ENCODE measurements at regions not wholly inside any gene's neighbourhood (a gene's known extent, or its start where the extent isn't known, plus 50 kb on each side); places are given as distances from the start of the nearest gene placed in this dataset.

DNA sequence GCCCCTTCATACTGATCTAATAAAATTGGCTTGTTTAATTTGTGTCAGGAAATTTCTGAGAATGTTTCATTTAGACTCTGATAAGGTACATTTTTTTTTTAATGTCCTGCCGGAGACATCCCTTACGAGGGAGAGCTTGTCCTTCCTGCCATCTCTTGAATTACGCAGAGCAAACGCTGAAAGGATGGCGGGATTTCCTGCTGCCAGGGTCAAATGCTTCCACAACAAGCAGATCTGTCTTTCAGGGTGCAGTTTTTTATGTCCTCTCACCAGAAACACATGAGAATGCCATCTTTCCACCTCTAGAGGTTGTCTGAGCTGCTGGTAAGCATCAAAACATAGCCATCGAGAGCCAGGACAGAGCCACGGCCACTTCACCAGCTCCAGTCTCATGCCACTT lies 126.8 kb upstream of the ARHGAP5 start:
- Histone ChIP-seq H3K18ac (ENCODE audit: extremely low read depth, low read length) (no peak overlapping the region), H2BK15ac (ENCODE audit: low read length) (no peak overlapping the region), H3K9me3 (ENCODE audit: insufficient read depth in 2 of 2, low read depth in 1 of 2, low read length in 1 of 2) (no peaks in the 10 kb centered on the region), H2AFZ (ENCODE audit: low read length) (0 out of 2 replicates have a peak overlapping the region, but pooled peaks have one; percentile 11), H3K56ac (replicated peaks; ENCODE audit: insufficient read length, low read depth, low read length) (no peak overlapping the region), H3K27ac (ENCODE audit: low read depth, low read length) (no peak overlapping the region), H2BK20ac (ENCODE audit: low read length) (no peak overlapping the region), H3K27me3 (replicated peaks in 1 of 4; ENCODE audit: control insufficient read depth in 3 of 4, extremely low read depth in 1 of 4, insufficient read depth in 3 of 4, low read length in 3 of 4) (no peaks in the 10 kb centered on the region), H3K9ac (replicated peaks in 1 of 4; ENCODE audit: extremely low read depth in 1 of 4, low read depth in 3 of 4, low read length in 3 of 4) (no peak overlapping the region), H3K4me3 (ENCODE audit: extremely low read depth in 1 of 4, insufficient read depth in 2 of 4, low read depth in 3 of 4, low read length in 4 of 4) (no peak overlapping the region), H3K4me2 (ENCODE audit: insufficient read depth in 1 of 2, low read depth in 2 of 2, low read length in 2 of 2) (no peak overlapping the region), H3K36me3 (ENCODE audit: control insufficient read depth in 2 of 4, insufficient read depth in 4 of 4, low read length in 3 of 4) (no peaks in the 10 kb centered on the region), H3K79me2 (ENCODE audit: control insufficient read depth in 1 of 2, insufficient read depth in 2 of 2, low read length in 2 of 2) (no peaks in the 10 kb centered on the region), H4K20me1 (replicated peaks in 1 of 2; ENCODE audit: control insufficient read depth in 1 of 2, insufficient read depth in 2 of 2, low read length in 2 of 2) (no peaks in the 10 kb centered on the region), H3K4me1 (replicated peaks in 1 of 4; ENCODE audit: control insufficient read depth in 3 of 4, insufficient read depth in 4 of 4, low read length in 3 of 4) (peaks cover 4 to 9% (median 6%) of the 10 kb centered on the region in 4 experiments; a peak in 5 of 7 replicates), H3K23me2 (ENCODE audit: low read depth, low read length) (no peaks in the 10 kb centered on the region; the same call in 1 of the 2 replicates), H3K79me1 (ENCODE audit: low read depth, low read length) (no peaks in the 10 kb centered on the region), H3K23ac (ENCODE audit: insufficient read length) (no peak overlapping the region), H2BK5ac (ENCODE audit: low read depth, low read length) (no peak overlapping the region), H3K4ac (replicated peaks; ENCODE audit: insufficient read length, low read depth, low read length) (no peak overlapping the region), H2BK120ac (replicated peaks; ENCODE audit: low read depth, low read length) (no peak overlapping the region), H4K8ac (ENCODE audit: extremely low read depth, insufficient read depth, low read length) (no peak overlapping the region; the same call in 1 of the 2 replicates), H3K14ac (ENCODE audit: insufficient read length) (no peak overlapping the region), H2AK5ac (ENCODE audit: low read depth, low read length) (no peak overlapping the region), H2BK12ac (ENCODE audit: low read depth, low read length) (no peak overlapping the region), H4K91ac (replicated peaks; ENCODE audit: insufficient read length, low read length) (no peak overlapping the region), H4K5ac (ENCODE audit: insufficient read length, low read depth, low read length) (no peak overlapping the region)
- WGBS, 2 experiments (ENCODE audit: extremely low coverage in 1 of 2, insufficient coverage in 1 of 2, insufficient read length in 1 of 2, insufficient replicate concordance in 2 of 2, low coverage in 1 of 2, low lambda C conversion rate in 2 of 2, missing lambda C conversion rate in 1 of 2), result 85% methylated on average over 7 of the region's 7 CpGs; no CpG with 5 or more reads in 1 of the 2 experiments
- POLR2A ChIA-PET (ENCODE audit: partially characterized antibody), result interaction anchor here (1.6 kb wide), 1 partner anchor 16 kb away, joined by 4 read pairs; no protein-coding TSS in a partner anchor
- FAIRE-seq (no peak), DNase-seq (ENCODE audit: low read depth in 1 of 2, low spot score in 2 of 2) (no peak)
- CTCF ChIA-PET (ENCODE audit: partially characterized antibody), result interaction anchor here (1.0 to 3.3 kb wide), 4 partner anchors 13 to 56 kb away, joined by 3 to 16 read pairs (median 4); no protein-coding TSS in a partner anchor
- TF ChIP-seq POLR2AphosphoS5 (IDR thresholded peaks at IDR 0.05; ENCODE audit: low read depth, low read length), result no peak
- TF ChIP-seq NANOG (IDR thresholded peaks at IDR 0.05; ENCODE audit: insufficient read depth, low read depth, low read length, poor library complexity, severe bottlenecking), result no peak
- TF ChIP-seq POU5F1 (IDR thresholded peaks at IDR 0.05; ENCODE audit: low read depth, low read length), result no peak
- TF ChIP-seq MAX (IDR thresholded peaks at IDR 0.05), result no peak
- TF ChIP-seq TCF12 (IDR thresholded peaks at IDR 0.05; ENCODE audit: low read depth, low read length), result no peak
- TF ChIP-seq YY1 (IDR thresholded peaks at IDR 0.05; ENCODE audit: low read depth, low read length), result no peak
- no peak for TF ChIP-seq KDM5A (IDR thresholded peaks at IDR 0.05; ENCODE audit: low read length)
- TF ChIP-seq HDAC6 (IDR thresholded peaks at IDR 0.05; ENCODE audit: low read depth, low read length), result no peak
- no peak for TF ChIP-seq SUZ12 (IDR thresholded peaks at IDR 0.05; ENCODE audit: low read length)
- no peak for TF ChIP-seq SIRT6 (IDR thresholded peaks at IDR 0.05; ENCODE audit: low read length)
- TF ChIP-seq PHF8 (conservative IDR thresholded peaks at IDR 0.05; ENCODE audit: low read depth, low read length), result no peak
- no peak for TF ChIP-seq RXRA (IDR thresholded peaks at IDR 0.05; ENCODE audit: insufficient read depth, low read depth, low read length)
- no peak for TF ChIP-seq USF2 (IDR thresholded peaks at IDR 0.05; ENCODE audit: low read length)
- TF ChIP-seq SP1 (IDR thresholded peaks at IDR 0.05; ENCODE audit: low read depth, low read length), result no peak

Measured in H1 (cell line).